Fibroblast of skin of scalp (primary cell): ENCODE measurements at regions not wholly inside any gene's neighbourhood (a gene's known extent, or its start where the extent isn't known, plus 50 kb on each side); places are given as distances from the start of the nearest gene placed in this dataset.
A peak's percentile ranks its signal among the peaks of the same experiment; 100 is the strongest.

Experiments
- DNase-seq: peaks from one replicate; pipeline ENCODE4 v3.0.0-alpha.2; 2013

GRCh38 chrX:120819126-120819525 lies 56.5 kb downstream of the CT47B1 start:
- no peak for DNase-seq

- no peak for DNase-seq
Measured at GRCh38 chrX:120813982-120814381, 61.7 kb downstream of the CT47B1 start.

- DNase-seq: no peak
Measured at GRCh38 chrX:120801426-120801825, 74.2 kb downstream of the CT47B1 start.

- no peak for DNase-seq
Measured at GRCh38 chrX:120797188-120797851, 78.3 kb downstream of the CT47B1 start.

- peak; percentile 39 for DNase-seq
Measured at GRCh38 chrX:120795301-120795700, 80.4 kb downstream of the CT47B1 start.

GRCh38 chrX:120794525-120794975 lies 81.1 kb downstream of the CT47B1 start:
- DNase-seq: no peak

- no peak for DNase-seq
Measured at GRCh38 chrX:120793098-120793497, 82.6 kb downstream of the CT47B1 start.

- peak; percentile 67 for DNase-seq
Measured at GRCh38 chrX:120791013-120791643, 84.5 kb downstream of the CT47B1 start.

- DNase-seq: no peak
Measured at GRCh38 chrX:120790552-120790951, 85.1 kb downstream of the CT47B1 start.

GRCh38 chrX:120790118-120790517 lies 85.5 kb downstream of the CT47B1 start:
- peak; percentile 70 for DNase-seq

GRCh38 chrX:120781403-120781802 lies 94.3 kb downstream of the CT47B1 start:
- DNase-seq: peak; percentile 57

GRCh38 chrX:120775959-120776358 lies 99.7 kb downstream of the CT47B1 start:
- no peak for DNase-seq

- DNase-seq: no peak
Measured at GRCh38 chrX:120774606-120775005, 101.1 kb downstream of the CT47B1 start.

GRCh38 chrX:120773801-120774200 lies 101.9 kb downstream of the CT47B1 start:
- DNase-seq: no peak

- peak; percentile 68 for DNase-seq
Measured at GRCh38 chrX:120769576-120770341, 105.9 kb downstream of the CT47B1 start.

- peak; percentile 36 for DNase-seq
Measured at GRCh38 chrX:120768681-120769080, 107.0 kb downstream of the CT47B1 start.

GRCh38 chrX:120768254-120768653 lies 107.4 kb downstream of the CT47B1 start:
- no peak for DNase-seq

GRCh38 chrX:120763269-120763668 lies 112.4 kb downstream of the CT47B1 start:
- DNase-seq: no peak

GRCh38 chrX:120761810-120762209 lies 113.9 kb downstream of the CT47B1 start:
- peak; percentile 66 for DNase-seq

GRCh38 chrX:120759685-120760084 lies 116.0 kb downstream of the CT47B1 start:
- no peak for DNase-seq

- DNase-seq: no peak
Measured at GRCh38 chrX:120755066-120755846, 120.4 kb downstream of the CT47B1 start.

GRCh38 chrX:120753413-120754251 lies 122.0 kb downstream of the CT47B1 start:
- no peak for DNase-seq
